Left renal pelvis (tissue), 4 donors: ENCODE measurements at regions not wholly inside any gene's neighbourhood (a gene's known extent, or its start where the extent isn't known, plus 50 kb on each side); places are given as distances from the start of the nearest gene placed in this dataset.

Experiments
- DNase-seq, 4 donors: peaks; one replicate each; pipeline ENCODE4 v3.0.0-alpha.2; 2013; ENCODE audit warnings: low read depth in 4 of 4, low spot score in 3 of 4

- DNase-seq: no peak
Measured at GRCh38 chr15:51156957-51157356, 62.3 kb upstream of the TNFAIP8L3 start.

- DNase-seq: peak in 1 of 4 donors; percentile 14
Measured at GRCh38 chr15:51155891-51156290, 61.2 kb upstream of the TNFAIP8L3 start.

GRCh38 chr15:51155016-51155580 is 60.4 kb upstream of the TNFAIP8L3 start:
- DNase-seq: no peak
